ENCODE measurements at regions not wholly inside any gene's neighbourhood (a gene's known extent, or its start where the extent isn't known, plus 50 kb on each side); places are given as distances from the start of the nearest gene placed in this dataset.

GRCh38 chr3:139286241-139286640 lies 57.6 kb upstream of the MRPS22 start:
- no peak for DNase-seq

DNA sequence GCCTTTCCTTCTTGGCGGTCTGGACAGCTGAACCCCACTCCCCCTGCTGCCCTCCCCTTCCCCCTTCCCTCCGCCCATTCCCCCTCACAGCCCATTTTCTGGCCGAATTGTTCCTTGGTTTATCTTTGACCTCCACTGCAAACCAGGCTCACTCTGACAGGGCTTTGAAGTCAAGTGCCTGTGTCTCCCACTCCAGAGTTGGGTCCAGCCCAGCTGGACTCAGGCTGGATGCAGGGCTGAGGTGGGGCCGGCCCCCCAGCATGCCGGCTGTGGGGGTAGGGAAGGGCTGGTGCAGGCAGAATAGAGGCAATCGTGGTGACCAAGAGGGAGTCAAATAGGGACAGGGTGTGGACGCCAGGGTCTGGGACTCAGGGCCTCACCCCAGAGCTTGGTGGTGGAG lies 57.0 kb upstream of the MRPS22 start:
- DNase-seq = no peak

GRCh38 chr3:139287557-139287956 lies 56.3 kb upstream of the MRPS22 start:
- DNase-seq = no peak

DNA sequence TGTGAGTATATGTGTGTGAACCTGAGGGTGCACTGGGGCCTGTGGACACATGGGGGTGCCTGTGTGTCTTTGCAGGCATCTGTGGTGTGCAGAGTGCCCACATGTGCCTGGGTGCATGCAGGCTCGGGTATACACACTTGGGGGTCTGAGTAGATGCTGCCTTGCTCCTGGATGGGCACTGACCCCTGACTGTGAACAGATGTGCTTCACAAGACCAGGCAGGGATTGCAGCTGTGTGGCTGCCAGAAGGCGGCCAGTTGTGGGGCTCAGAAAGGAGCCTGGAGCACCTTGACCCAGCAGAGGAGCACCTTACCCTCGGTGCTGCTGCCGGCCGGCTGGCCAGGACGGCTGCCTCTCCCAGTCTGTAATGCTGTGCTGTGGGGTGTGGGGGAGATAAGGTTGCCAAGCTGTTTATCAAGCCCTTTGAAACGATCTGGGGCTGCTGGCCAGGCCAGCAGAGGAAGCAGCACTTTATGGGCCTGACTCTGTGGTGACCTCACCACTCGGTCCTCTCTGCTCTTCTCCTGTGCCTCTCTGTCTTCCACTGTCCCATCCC lies 55.5 kb upstream of the MRPS22 start:
- DNase-seq = no peak

DNA sequence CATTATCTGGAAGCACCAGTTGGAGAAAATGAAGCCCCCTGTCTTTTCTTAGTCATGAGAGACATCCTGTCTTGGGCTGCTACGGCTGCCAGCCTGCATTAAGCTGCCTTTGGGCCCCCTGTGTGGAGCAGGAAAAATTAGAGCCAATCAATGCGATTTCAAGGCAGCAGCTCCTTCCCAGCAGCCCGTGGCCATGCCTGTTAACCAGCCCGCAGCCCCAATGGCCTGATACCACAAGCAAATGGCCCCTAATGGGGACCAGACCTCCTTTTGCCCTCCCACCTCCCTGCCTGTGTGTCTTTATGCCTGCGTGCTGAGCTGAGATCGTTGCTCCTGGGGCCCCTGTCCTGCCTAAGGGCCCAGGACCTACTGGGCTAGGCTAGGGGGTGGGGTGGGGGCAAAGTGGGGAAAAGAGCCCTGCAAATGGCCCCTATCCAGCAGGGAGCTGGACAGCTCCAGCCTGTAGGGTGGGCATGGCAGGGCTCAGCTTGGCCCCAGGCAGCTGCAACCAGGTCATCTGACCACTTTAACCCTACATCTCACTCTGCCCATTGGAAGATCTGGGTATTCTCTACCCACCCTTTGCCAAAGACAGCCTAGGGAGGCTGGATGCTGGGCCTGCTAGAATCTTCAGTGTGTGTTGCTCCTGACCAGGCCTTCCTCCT lies 53.8 kb upstream of the MRPS22 start:
- DNase-seq = no peak

GRCh38 chr3:139291276-139292051 lies 52.4 kb upstream of the MRPS22 start:
- no peak for DNase-seq

DNA sequence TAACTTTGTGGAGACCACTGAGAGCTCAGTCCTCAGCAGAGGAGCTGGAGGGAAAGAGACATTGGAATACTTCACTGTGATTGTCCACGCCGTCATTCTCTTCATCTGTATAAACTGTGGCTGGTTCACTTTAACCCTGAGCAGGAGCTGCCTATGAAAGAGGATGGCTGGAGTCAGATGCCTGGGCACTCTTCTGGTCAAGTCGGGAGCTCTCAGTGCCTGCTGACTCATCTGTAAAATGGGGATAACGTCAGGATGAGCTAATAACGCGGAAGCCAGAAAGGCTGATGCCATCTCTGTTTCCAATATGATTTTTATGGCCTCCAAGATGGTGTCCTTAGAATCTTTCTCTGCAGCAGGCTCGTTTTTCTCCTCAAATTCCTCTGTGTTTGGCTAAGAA lies 51.6 kb upstream of the MRPS22 start:
- no peak for DNase-seq

DNA sequence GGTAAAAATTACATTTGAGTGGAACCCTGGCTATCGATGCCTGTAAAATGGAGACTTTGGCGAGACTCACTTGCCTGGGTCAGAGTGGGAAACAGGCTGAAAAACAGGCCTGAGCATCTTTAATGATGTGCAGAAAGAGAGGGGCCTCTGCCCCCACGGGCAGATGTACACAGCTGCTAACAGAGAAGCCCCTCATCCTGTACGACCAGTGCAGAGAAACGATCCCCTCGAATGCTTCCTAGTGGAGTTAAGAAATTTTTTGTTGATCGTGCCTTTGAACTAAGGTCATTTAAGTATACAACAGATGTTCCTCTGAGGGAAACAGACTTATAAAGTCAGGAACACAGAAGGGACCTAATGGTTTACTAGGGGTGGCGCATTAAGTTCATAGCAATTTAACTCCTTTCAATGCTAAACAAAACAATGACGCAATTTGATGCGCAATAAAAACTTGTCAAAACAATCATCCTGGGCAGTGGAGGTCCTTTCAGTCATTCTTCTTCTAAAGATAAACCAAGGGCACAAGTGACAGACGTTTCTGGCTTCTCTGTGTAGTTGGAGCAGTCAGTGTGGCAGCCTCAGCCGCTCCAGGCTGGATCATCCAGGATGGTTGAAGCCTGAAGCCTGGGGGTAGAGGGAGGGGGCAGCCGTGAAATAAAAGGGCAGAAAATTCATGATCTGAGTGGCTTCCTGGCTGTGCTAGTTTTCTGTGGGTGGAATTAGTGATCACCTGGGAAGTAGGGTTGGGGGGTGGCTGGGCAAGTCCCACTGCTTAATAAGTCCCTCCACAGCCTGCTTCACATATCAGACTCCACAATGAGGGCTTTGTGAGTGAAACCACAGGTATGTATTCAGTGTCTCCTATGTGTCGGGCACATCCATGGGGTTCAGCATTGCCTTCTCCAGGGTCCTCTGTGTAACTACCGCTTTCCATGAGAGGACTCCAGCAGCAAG lies 50.8 kb upstream of the MRPS22 start:
- DNase-seq = no peak

- DNase-seq = no peak
Measured at GRCh38 chr3:139293665-139294023, 50.2 kb upstream of the MRPS22 start.
